ENCODE measurements at regions not wholly inside any gene's neighbourhood (a gene's known extent, or its start where the extent isn't known, plus 50 kb on each side); places are given as distances from the start of the nearest gene placed in this dataset.

GRCh38 chr4:11312389-11312788 lies 116.3 kb downstream of the HS3ST1 start:
- H3K27me3 ChIP-seq (replicated peaks; ENCODE audit: insufficient read depth): no peaks in the 10 kb centered on the region
- no peak for TF ChIP-seq CTCF (IDR thresholded peaks at IDR 0.05)
- no peaks in the 10 kb centered on the region for H3K36me3 ChIP-seq
- H3K27ac ChIP-seq: no peak overlapping the region
- no peak for DNase-seq (ENCODE audit: low spot score)
- no peaks in the 10 kb centered on the region for H3K9me3 ChIP-seq
- H3K4me1 ChIP-seq (ENCODE audit: control insufficient read depth in 1 of 2, low read depth in 2 of 2): peaks cover 0 to 4% of the 10 kb centered on the region in 2 donors
- ATAC-seq (ENCODE audit: insufficient number of reproducible peaks, low FRiP score, low read depth): no peak
- H3K4me3 ChIP-seq: no peak overlapping the region

- H3K27me3 ChIP-seq (replicated peaks; ENCODE audit: insufficient read depth): no peaks in the 10 kb centered on the region
- no peak overlapping the region for H3K27ac ChIP-seq
- no peaks in the 10 kb centered on the region for H3K4me1 ChIP-seq (ENCODE audit: control insufficient read depth in 1 of 2, low read depth in 2 of 2)
- no peak overlapping the region for H3K4me3 ChIP-seq
- H3K36me3 ChIP-seq: no peaks in the 10 kb centered on the region
- DNase-seq (ENCODE audit: low spot score): no peak
- no peaks in the 10 kb centered on the region for H3K9me3 ChIP-seq
- no peak for ATAC-seq (ENCODE audit: insufficient number of reproducible peaks, low FRiP score, low read depth)
- no peak for TF ChIP-seq CTCF (IDR thresholded peaks at IDR 0.05)
These were observed 127.5 kb downstream of the HS3ST1 start for GRCh38 chr4:11301075-11301660.

GRCh38 chr4:11299836-11300235 lies 128.9 kb downstream of the HS3ST1 start:
- no peaks in the 10 kb centered on the region for H3K4me1 ChIP-seq (ENCODE audit: control insufficient read depth in 1 of 2, low read depth in 2 of 2)
- no peaks in the 10 kb centered on the region for H3K27me3 ChIP-seq (replicated peaks; ENCODE audit: insufficient read depth)
- no peak for TF ChIP-seq CTCF (IDR thresholded peaks at IDR 0.05)
- no peak overlapping the region for H3K4me3 ChIP-seq
- H3K27ac ChIP-seq: no peak overlapping the region
- H3K36me3 ChIP-seq: no peaks in the 10 kb centered on the region
- H3K9me3 ChIP-seq: no peaks in the 10 kb centered on the region
- DNase-seq (ENCODE audit: low spot score) (no peak), ATAC-seq (ENCODE audit: insufficient number of reproducible peaks, low FRiP score, low read depth) (no peak)

- Histone ChIP-seq H3K27me3 (replicated peaks; ENCODE audit: insufficient read depth) (no peaks in the 10 kb centered on the region), H3K27ac (no peak overlapping the region), H3K4me3 (no peak overlapping the region), H3K9me3 (no peaks in the 10 kb centered on the region), H3K4me1 (ENCODE audit: control insufficient read depth in 1 of 2, low read depth in 2 of 2) (no peaks in the 10 kb centered on the region), H3K36me3 (no peaks in the 10 kb centered on the region)
- no peak for ATAC-seq (ENCODE audit: insufficient number of reproducible peaks, low FRiP score, low read depth)
- DNase-seq (ENCODE audit: low spot score): no peak
- no peak for TF ChIP-seq CTCF (IDR thresholded peaks at IDR 0.05)
These were observed 129.7 kb downstream of the HS3ST1 start for GRCh38 chr4:11299016-11299415.

GRCh38 chr4:11298451-11298850 lies 130.2 kb downstream of the HS3ST1 start:
- H3K27me3 ChIP-seq (replicated peaks; ENCODE audit: insufficient read depth): no peaks in the 10 kb centered on the region

More at GRCh38 chr4:11298451-11298850, 130.2 kb downstream of the HS3ST1 start:
- H3K4me3 ChIP-seq: no peak overlapping the region
- no peak for TF ChIP-seq CTCF (IDR thresholded peaks at IDR 0.05)
- H3K9me3 ChIP-seq: no peaks in the 10 kb centered on the region
- no peak for ATAC-seq (ENCODE audit: insufficient number of reproducible peaks, low FRiP score, low read depth)
- no peak for DNase-seq (ENCODE audit: low spot score)
- H3K27ac ChIP-seq: no peak overlapping the region
- no peaks in the 10 kb centered on the region for H3K4me1 ChIP-seq (ENCODE audit: control insufficient read depth in 1 of 2, low read depth in 2 of 2)
- no peaks in the 10 kb centered on the region for H3K36me3 ChIP-seq
